GM20000 (cell line): ENCODE measurements at regions not wholly inside any gene's neighbourhood (a gene's known extent, or its start where the extent isn't known, plus 50 kb on each side); places are given as distances from the start of the nearest gene placed in this dataset.

Experiments
- DNase-seq: peaks from one replicate; pipeline ENCODE4 v3.0.0; 2012; ENCODE audit warnings: low spot score
- TF ChIP-seq, protein P1 (sequence below): IDR thresholded peaks from 2 replicates; pipeline ENCODE4 v1.5.1; 2012; ENCODE audit warnings: mild to moderate bottlenecking, control low read depth; ENCODE audit errors: extremely low read depth, missing control alignments

DNA sequence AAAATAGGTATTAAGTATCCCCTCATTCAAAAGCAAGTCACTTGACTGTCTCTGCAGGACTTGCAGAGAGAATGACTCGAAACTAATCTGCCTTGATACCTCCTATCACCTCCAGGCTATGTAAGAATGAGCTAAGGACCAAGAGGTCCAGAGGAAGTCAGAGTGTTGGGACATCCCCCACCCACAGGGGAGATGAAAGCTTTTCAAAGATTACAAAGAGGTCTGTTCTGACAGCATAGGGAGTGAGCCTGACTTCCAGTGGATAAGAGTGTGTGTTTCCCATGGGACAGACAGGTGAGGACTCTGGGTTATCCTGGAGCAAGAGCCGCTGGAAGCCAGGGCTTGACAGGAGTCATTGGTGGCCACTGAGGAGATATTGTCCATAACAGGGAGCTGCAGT lies 85.0 kb upstream of the TACR1 start:
- peak; percentile 32 for DNase-seq
- TF ChIP-seq, protein P1, sequence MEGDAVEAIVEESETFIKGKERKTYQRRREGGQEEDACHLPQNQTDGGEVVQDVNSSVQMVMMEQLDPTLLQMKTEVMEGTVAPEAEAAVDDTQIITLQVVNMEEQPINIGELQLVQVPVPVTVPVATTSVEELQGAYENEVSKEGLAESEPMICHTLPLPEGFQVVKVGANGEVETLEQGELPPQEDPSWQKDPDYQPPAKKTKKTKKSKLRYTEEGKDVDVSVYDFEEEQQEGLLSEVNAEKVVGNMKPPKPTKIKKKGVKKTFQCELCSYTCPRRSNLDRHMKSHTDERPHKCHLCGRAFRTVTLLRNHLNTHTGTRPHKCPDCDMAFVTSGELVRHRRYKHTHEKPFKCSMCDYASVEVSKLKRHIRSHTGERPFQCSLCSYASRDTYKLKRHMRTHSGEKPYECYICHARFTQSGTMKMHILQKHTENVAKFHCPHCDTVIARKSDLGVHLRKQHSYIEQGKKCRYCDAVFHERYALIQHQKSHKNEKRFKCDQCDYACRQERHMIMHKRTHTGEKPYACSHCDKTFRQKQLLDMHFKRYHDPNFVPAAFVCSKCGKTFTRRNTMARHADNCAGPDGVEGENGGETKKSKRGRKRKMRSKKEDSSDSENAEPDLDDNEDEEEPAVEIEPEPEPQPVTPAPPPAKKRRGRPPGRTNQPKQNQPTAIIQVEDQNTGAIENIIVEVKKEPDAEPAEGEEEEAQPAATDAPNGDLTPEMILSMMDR: no peak

DNA sequence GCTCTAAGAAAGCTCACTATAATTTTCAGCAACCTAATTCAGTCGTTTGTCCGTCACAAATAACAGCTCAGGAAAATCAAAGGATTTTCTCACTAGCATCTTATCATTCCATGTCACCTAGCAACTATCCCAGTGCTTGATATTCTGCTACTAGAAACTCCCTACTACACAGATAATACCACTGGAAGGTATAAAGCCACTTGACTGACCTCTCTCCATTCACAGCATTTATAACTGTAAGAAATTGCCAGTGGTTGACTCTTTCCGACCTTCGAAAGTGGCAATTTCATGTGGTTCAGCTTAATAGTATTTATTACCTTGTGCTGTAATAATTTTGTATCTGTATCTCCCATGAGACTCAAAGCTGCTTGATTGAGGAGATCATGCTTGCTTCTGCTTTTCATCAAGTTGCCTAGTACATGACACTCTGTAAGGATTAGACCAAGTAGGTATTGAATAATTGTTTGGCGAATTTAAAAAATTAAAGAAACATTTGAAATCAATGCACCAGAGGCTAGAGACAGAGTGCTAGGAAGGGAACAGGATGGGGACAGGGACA lies 79.6 kb upstream of the TACR1 start:
- DNase-seq: no peak
- TF ChIP-seq, protein P1: no peak

DNA sequence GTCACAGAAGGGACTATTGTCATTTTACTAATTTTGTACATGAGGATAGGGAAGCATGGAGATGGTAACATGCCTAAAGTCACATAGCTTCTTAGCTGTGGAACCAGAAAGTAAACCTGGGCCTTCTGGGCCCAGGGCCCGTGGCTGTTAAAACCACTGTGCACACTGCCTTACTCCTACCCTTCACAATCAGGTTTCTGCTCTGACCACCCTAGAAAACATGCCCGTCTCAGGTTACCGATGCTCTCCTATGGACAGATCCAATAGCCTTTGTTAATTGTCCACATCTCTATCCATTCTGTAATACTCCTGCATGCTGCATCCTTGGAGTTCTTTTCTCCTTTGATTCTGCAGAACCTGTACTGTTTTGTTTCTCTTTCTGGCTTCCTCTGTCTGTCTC lies 79.0 kb upstream of the TACR1 start:
- TF ChIP-seq, protein P1: no peak
- DNase-seq: no peak

DNA sequence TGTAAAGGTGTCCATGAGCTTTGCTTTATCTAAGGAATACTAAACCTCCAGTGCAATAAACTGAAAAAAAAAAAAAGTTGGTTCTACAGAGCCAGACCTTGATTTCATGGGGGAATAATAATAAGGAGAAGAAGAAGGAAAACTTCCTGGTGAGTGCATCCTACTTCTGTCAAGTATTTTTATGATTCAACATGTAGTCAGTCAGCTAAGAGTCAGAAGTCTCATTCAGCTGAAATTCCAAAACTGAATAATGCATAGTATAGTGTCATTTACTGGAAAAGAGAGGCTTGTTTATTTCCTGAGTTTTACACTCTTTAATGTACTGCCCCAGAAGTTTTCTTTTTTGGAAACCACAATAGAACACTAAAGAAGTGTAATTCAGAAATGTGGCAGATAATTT lies 77.8 kb upstream of the TACR1 start:
- DNase-seq: no peak
- TF ChIP-seq, protein P1: no peak

GRCh38 chr2:75276093-75277029 lies 77.0 kb upstream of the TACR1 start:
- TF ChIP-seq, protein P1: no peak
- no peak for DNase-seq

DNA sequence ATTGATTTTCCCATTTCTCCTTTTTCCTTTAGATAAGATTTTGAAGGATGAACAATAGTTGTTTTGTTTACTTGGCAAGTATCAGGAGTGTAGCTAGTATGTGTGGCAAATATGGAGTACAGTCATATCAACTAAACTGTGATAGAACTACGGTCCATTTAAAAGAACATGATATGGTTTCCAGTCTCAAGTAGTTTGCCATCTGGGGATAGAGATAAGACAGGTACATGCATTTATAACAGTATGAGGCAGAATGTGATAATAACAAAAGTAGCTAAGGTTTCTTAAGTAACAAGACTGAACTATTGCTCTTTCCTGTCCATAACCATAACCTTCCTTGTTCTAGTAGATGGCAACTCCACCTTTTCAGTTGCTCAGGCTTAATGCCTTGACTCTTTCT lies 75.6 kb upstream of the TACR1 start:
- no peak for DNase-seq
- TF ChIP-seq, protein P1: no peak

DNA sequence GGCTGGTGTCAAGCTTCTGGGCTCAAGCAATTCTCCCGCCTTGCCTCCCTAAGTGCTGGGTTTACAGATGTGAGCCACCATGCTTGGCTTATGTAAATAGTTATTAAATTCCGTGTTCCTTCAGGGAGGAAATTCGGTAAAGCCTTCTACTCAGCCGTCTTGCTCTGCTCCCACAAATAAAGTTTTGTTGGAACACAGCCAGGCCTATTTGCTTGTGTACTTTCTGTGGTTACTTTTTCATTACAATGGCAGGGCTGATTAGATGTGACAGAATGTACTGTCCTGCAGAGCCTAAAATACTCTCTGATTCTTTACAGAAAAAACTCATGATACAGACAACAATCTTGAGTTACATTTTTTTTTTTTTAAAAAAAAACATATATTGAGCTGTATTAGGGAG lies 68.8 kb upstream of the TACR1 start:
- TF ChIP-seq, protein P1: no peak
- DNase-seq: no peak
